KBM-7 (cell line): ENCODE measurements at regions not wholly inside any gene's neighbourhood (a gene's known extent, or its start where the extent isn't known, plus 50 kb on each side); places are given as distances from the start of the nearest gene placed in this dataset.
"Not testable (repeated sequence)": the region's sequence is repeated elsewhere in the genome, so short reads cannot be mapped to it uniquely, and the experiment has no call there.

Source experiments
- DNase-seq: peaks from one replicate; pipeline ENCODE4 v3.0.0-alpha.2; 2015
- in situ Hi-C: fragments of 300-500 bp; cut with MboI; formaldehyde crosslinking; loops from 2 replicates; pipeline ENCODE4 v1.14.3; 2020; ENCODE audit warnings: low sequenced_read_pairs, low pct_unique_long_range_greater_than_20kb, mixed read lengths

GRCh38 chr21:27061770-27062169 is 94.9 kb upstream of the ADAMTS5 start:
- in situ Hi-C loops, result no loop called here
- DNase-seq, result no peak

GRCh38 chr21:27060190-27060589 is 93.3 kb upstream of the ADAMTS5 start:
- DNase-seq, result no peak
- in situ Hi-C loops, result no loop called here

- in situ Hi-C loops, result no loop called here
Observed at GRCh38 chr21:27058673-27059605, 92.1 kb upstream of the ADAMTS5 start.

GRCh38 chr21:27057997-27058396 is 91.1 kb upstream of the ADAMTS5 start:
- DNase-seq, result no peak

More at GRCh38 chr21:27058673-27059605, 92.1 kb upstream of the ADAMTS5 start:
- no peak for DNase-seq

GRCh38 chr21:27047658-27048314 is 80.9 kb upstream of the ADAMTS5 start:
- in situ Hi-C loops, result no loop called here
- no peak for DNase-seq

More at GRCh38 chr21:27057997-27058396, 91.1 kb upstream of the ADAMTS5 start:
- in situ Hi-C loops, result no loop called here

- no peak for DNase-seq
- in situ Hi-C loops, result no loop called here
Observed at GRCh38 chr21:27047283-27047657, 80.4 kb upstream of the ADAMTS5 start.

GRCh38 chr21:27045281-27045985 is 78.5 kb upstream of the ADAMTS5 start:
- in situ Hi-C loops, result no loop called here
- DNase-seq, result no peak

GRCh38 chr21:27043377-27043776 is 76.5 kb upstream of the ADAMTS5 start:
- no peak for DNase-seq
- in situ Hi-C loops, result no loop called here

GRCh38 chr21:27040738-27041469 is 74.0 kb upstream of the ADAMTS5 start:
- no peak for DNase-seq
- in situ Hi-C loops, result no loop called here

GRCh38 chr21:27036736-27037301 is 69.9 kb upstream of the ADAMTS5 start:
- DNase-seq, result no peak
- in situ Hi-C loops, result no loop called here

- DNase-seq, result no peak
- in situ Hi-C loops, result no loop called here
Observed at GRCh38 chr21:27035791-27036190, 68.9 kb upstream of the ADAMTS5 start.

- no peak for DNase-seq
- in situ Hi-C loops, result no loop called here
Observed at GRCh38 chr21:27034796-27035195, 67.9 kb upstream of the ADAMTS5 start.

GRCh38 chr21:27033471-27033870 is 66.6 kb upstream of the ADAMTS5 start:
- no peak for DNase-seq
- in situ Hi-C loops, result no loop called here

- in situ Hi-C loops, result no loop called here
- no peak for DNase-seq
Observed at GRCh38 chr21:27026501-27026900, 59.6 kb upstream of the ADAMTS5 start.

GRCh38 chr21:27025708-27026107 is 58.8 kb upstream of the ADAMTS5 start:
- DNase-seq, in situ Hi-C loops: not testable (repeated sequence)

- no peak for DNase-seq
- in situ Hi-C loops, result no loop called here
Observed at GRCh38 chr21:27024971-27025370, 58.1 kb upstream of the ADAMTS5 start.

- no peak for DNase-seq
- in situ Hi-C loops, result no loop called here
Observed at GRCh38 chr21:27024301-27024700, 57.4 kb upstream of the ADAMTS5 start.

- in situ Hi-C loops, result no loop called here
- DNase-seq, result no peak
Observed at GRCh38 chr21:27023186-27023585, 56.3 kb upstream of the ADAMTS5 start.

- in situ Hi-C loops, result no loop called here
- no peak for DNase-seq
Observed at GRCh38 chr21:27021801-27022200, 54.9 kb upstream of the ADAMTS5 start.
